C4-2B (cell line): ENCODE measurements at regions not wholly inside any gene's neighbourhood (a gene's known extent, or its start where the extent isn't known, plus 50 kb on each side); places are given as distances from the start of the nearest gene placed in this dataset.

Experiments
- H3K27ac ChIP-seq: fragments of 450-650 bp; 2 replicates; pipeline ENCODE4 v1.5.1; 2017
- CTCF ChIP-seq: fragments of 450-650 bp; conservative IDR thresholded peaks from 2 replicates; pipeline ENCODE4 v1.5.1; 2017; ENCODE audit warnings: mild to moderate bottlenecking
- ZFX ChIP-seq: fragments of 450-650 bp; IDR thresholded peaks from 2 replicates; pipeline ENCODE4 v1.6.1; 2017

GRCh38 chr11:116162086-116162885 lies 610.5 kb downstream of the BUD13 start:
- TF ChIP-seq CTCF (no peak), ZFX (no peak)
- H3K27ac ChIP-seq = no peak overlapping the region

DNA sequence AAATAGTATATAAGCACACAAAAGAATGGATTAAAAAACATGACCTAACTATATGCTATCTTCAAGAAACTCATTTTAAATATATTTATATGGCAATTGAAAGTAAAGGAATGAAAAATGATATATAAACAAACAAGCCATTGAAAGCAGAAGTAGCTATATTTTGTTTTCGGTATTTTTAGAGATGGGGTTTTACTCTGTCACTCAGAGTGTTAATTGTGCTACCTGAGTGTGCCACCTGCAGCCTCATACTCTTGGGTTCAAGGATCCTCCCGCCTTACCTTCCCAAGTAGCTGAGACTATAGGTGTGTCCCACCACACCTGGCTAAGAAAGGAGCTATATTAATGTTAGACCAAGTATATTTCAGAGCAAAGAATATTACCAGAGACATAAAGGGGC lies 624.1 kb downstream of the BUD13 start:
- TF ChIP-seq ZFX (no peak), CTCF (no peak)
- H3K27ac ChIP-seq = no peak overlapping the region

DNA sequence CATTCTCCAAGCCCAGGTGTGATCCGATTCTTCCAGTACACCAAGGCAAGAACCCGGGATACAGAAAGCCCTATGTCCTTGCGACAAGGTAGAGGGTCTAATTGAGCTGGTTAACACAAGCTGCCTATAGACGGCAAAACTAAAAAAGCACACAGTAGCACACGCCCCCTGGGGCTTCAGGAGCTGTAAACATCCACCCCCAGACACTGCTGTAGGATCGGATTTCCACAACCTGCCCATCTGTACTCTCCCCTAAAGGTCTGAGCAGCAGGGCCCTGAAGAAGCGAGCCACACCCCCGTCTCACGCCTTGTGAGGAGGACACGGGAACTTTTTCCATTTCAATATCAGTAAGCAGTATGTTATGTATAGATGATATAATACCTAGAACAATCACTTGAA lies 624.7 kb downstream of the BUD13 start:
- no peak for TF ChIP-seq ZFX
- TF ChIP-seq CTCF = no peak
- H3K27ac ChIP-seq = no peak overlapping the region

GRCh38 chr11:116145187-116145865 lies 627.5 kb downstream of the BUD13 start:
- peak; percentile 33 for TF ChIP-seq CTCF
- TF ChIP-seq ZFX = no peak
- H3K27ac ChIP-seq = no peak overlapping the region

- H3K27ac ChIP-seq = no peak overlapping the region
- TF ChIP-seq ZFX (no peak), CTCF (no peak)
Observed at GRCh38 chr11:116144387-116144958, 628.3 kb downstream of the BUD13 start.

- no peak overlapping the region for H3K27ac ChIP-seq
- TF ChIP-seq CTCF (no peak), ZFX (no peak)
Observed at GRCh38 chr11:116138280-116138679, 634.1 kb upstream of the CADM1 start.

- H3K27ac ChIP-seq = no peak overlapping the region
- TF ChIP-seq CTCF (no peak), ZFX (no peak)
Observed at GRCh38 chr11:116137753-116138152, 633.5 kb upstream of the CADM1 start.
